ENCODE measurements at regions not wholly inside any gene's neighbourhood (a gene's known extent, or its start where the extent isn't known, plus 50 kb on each side); places are given as distances from the start of the nearest gene placed in this dataset.

- H3K27me3 ChIP-seq (replicated peaks in 1 of 7) = no peaks in the 10 kb centered on the region
- TF ChIP-seq POLR2AphosphoS5 (IDR thresholded peaks at IDR 0.05) = no peak
- no peaks in the 10 kb centered on the region for H3K9me3 ChIP-seq
- H3K27ac ChIP-seq = no peak overlapping the region
- H3K4me3 ChIP-seq = no peak overlapping the region
- 89 to 93% (median 91%) methylated on average over 2 of the region's 2 CpGs for WGBS, 5 donors
- H3K36me3 ChIP-seq = no peaks in the 10 kb centered on the region
- H3K4me1 ChIP-seq = no peaks in the 10 kb centered on the region
- intact Hi-C loops (cut with DNase I; ENCODE audit: low total_unique reads) = no loop called here
- DNase-seq = no peak
Observed at GRCh38 chr3:177924261-177924660, 612.0 kb upstream of the KCNMB2 start.

- Histone ChIP-seq H3K4me3 (no peak overlapping the region), H3K27ac (no peak overlapping the region), H3K4me1 (peaks cover 3 to 26% (median 10%) of the 10 kb centered on the region in 6 donors), H3K9me3 (no peaks in the 10 kb centered on the region), H3K36me3 (no peaks in the 10 kb centered on the region), H3K27me3 (replicated peaks in 1 of 7) (no peaks in the 10 kb centered on the region)
- TF ChIP-seq POLR2A (IDR thresholded peaks at IDR 0.05) (no peak), POLR2AphosphoS5 (IDR thresholded peaks at IDR 0.05) (no peak)
- TF ChIP-seq, protein P1, sequence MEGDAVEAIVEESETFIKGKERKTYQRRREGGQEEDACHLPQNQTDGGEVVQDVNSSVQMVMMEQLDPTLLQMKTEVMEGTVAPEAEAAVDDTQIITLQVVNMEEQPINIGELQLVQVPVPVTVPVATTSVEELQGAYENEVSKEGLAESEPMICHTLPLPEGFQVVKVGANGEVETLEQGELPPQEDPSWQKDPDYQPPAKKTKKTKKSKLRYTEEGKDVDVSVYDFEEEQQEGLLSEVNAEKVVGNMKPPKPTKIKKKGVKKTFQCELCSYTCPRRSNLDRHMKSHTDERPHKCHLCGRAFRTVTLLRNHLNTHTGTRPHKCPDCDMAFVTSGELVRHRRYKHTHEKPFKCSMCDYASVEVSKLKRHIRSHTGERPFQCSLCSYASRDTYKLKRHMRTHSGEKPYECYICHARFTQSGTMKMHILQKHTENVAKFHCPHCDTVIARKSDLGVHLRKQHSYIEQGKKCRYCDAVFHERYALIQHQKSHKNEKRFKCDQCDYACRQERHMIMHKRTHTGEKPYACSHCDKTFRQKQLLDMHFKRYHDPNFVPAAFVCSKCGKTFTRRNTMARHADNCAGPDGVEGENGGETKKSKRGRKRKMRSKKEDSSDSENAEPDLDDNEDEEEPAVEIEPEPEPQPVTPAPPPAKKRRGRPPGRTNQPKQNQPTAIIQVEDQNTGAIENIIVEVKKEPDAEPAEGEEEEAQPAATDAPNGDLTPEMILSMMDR (IDR thresholded peaks at IDR 0.05 in 8 of 11, conservative IDR thresholded peaks at IDR 0.05 in 3 of 11) = no peak
- 64 to 70% (median 67%) methylated on average over 6 of the region's 6 CpGs for WGBS, 5 donors
- DNase-seq = no peak
- intact Hi-C loops (cut with DNase I; ENCODE audit: low total_unique reads) = no loop called here
Observed at GRCh38 chr3:177928172-177928873, 607.9 kb upstream of the KCNMB2 start.

- Histone ChIP-seq H3K9me3 (no peaks in the 10 kb centered on the region), H3K27ac (no peak overlapping the region), H3K4me1 (peaks cover 3 to 33% (median 16%) of the 10 kb centered on the region in 6 donors), H3K36me3 (no peaks in the 10 kb centered on the region), H3K4me3 (no peak overlapping the region), H3K27me3 (replicated peaks in 1 of 7) (no peaks in the 10 kb centered on the region)
- intact Hi-C loops (cut with DNase I; ENCODE audit: low total_unique reads) = no loop called here
- no peak for TF ChIP-seq POLR2AphosphoS5 (IDR thresholded peaks at IDR 0.05)
- no peak for DNase-seq
- WGBS, 5 donors = 73 to 95% (median 87%) methylated on average over 2 of the region's 2 CpGs
Observed at GRCh38 chr3:177929310-177929709, 606.9 kb upstream of the KCNMB2 start.

DNA sequence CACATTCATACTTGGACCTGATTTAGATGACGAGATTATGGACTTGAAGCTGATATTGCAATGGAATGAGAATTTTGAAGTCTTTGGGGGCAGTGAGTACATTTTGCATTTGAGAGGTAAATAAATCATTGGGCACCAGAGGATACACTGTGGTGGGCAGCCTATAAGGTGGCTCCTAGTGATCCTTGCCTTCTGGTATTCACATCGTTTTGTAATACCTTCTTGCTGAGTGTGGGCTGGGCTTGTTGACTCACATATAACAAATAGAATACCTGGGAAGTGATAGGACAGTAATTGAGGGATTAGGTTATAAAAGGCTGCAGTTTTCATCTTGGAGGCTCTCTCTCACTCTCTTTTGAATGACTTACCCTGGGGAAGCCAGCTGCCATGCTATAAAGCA, 605.5 kb upstream of the KCNMB2 start:
- no peaks in the 10 kb centered on the region for H3K9me3 ChIP-seq
- 78 to 96% (median 84%) methylated on average over 2 of the region's 2 CpGs for WGBS, 5 donors
- no peak overlapping the region for H3K27ac ChIP-seq
- H3K27me3 ChIP-seq (replicated peaks in 1 of 7) = no peaks in the 10 kb centered on the region
- H3K36me3 ChIP-seq = no peaks in the 10 kb centered on the region
- intact Hi-C loops (cut with DNase I; ENCODE audit: low total_unique reads) = no loop called here
- no peak for TF ChIP-seq POLR2A (IDR thresholded peaks at IDR 0.05)
- TF ChIP-seq, protein P1 (IDR thresholded peaks at IDR 0.05 in 8 of 11, conservative IDR thresholded peaks at IDR 0.05 in 3 of 11) = no peak
- no peak for TF ChIP-seq POLR2AphosphoS5 (IDR thresholded peaks at IDR 0.05)
- peaks cover 3 to 42% (median 16%) of the 10 kb centered on the region in 6 donors for H3K4me1 ChIP-seq
- DNase-seq = no peak
- no peak overlapping the region for H3K4me3 ChIP-seq

DNA sequence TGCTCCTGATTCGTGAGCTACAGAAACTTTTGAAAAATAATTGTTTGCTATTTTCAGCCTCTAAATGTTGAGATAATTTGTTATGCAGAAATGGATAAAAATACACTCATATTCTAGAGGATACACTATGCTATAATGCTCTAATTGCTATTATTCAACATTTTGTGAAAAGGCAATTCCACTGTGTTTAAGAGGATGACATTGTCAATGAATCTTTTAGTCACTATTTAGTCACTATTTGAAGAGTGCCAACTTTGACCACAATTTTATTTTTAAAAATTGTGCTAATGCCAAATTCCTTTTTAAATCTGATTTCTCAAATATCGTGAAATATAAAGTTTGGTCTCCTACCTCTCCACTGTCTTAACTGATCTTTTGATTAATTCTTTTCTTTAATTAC, 604.9 kb upstream of the KCNMB2 start:
- no peaks in the 10 kb centered on the region for H3K36me3 ChIP-seq
- intact Hi-C loops (cut with DNase I; ENCODE audit: low total_unique reads) = no loop called here
- peaks cover 3 to 42% (median 16%) of the 10 kb centered on the region in 6 donors for H3K4me1 ChIP-seq
- H3K9me3 ChIP-seq = no peaks in the 10 kb centered on the region
- no peak overlapping the region for H3K4me3 ChIP-seq
- no peak for DNase-seq
- TF ChIP-seq POLR2A (IDR thresholded peaks at IDR 0.05) (no peak), POLR2AphosphoS5 (IDR thresholded peaks at IDR 0.05) (no peak)
- TF ChIP-seq, protein P1 (IDR thresholded peaks at IDR 0.05 in 8 of 11, conservative IDR thresholded peaks at IDR 0.05 in 3 of 11) = no peak
- WGBS, 5 donors = 61 to 84% (median 72%) methylated on average over 2 of the region's 2 CpGs
- H3K27me3 ChIP-seq (replicated peaks in 1 of 7) = no peaks in the 10 kb centered on the region
- no peak overlapping the region for H3K27ac ChIP-seq

Data from spleen (tissue), 11 donors.